HEK293 (cell line): ENCODE measurements at regions not wholly inside any gene's neighbourhood (a gene's known extent, or its start where the extent isn't known, plus 50 kb on each side); places are given as distances from the start of the nearest gene placed in this dataset.

Source experiments
- ATF2 ChIP-seq: fragments of 450-650 bp; formaldehyde crosslinking; IDR thresholded peaks from 2 replicates; pipeline ENCODE4 v1.5.1; 2016; ENCODE audit warnings: missing biosample characterization, missing genetic modification characterization, low read depth
- CTCF ChIP-seq: fragments of 450-650 bp; formaldehyde crosslinking; IDR thresholded peaks from 2 replicates; pipeline ENCODE4 v1.5.1; 2016; ENCODE audit warnings: missing biosample characterization, missing genetic modification characterization
- REST ChIP-seq: fragments of 450-650 bp; formaldehyde crosslinking; IDR thresholded peaks from 2 replicates; pipeline ENCODE4 v1.5.1; 2016; ENCODE audit warnings: missing biosample characterization, missing genetic modification characterization
- ZFP3 ChIP-seq: fragments of 450-650 bp; formaldehyde crosslinking; IDR thresholded peaks from 2 replicates; pipeline ENCODE4 v1.5.1; 2016; ENCODE audit warnings: low read depth, missing biosample characterization, missing genetic modification characterization
- ZNF133 ChIP-seq: fragments of 450-650 bp; formaldehyde crosslinking; IDR thresholded peaks from 2 replicates; pipeline ENCODE4 v1.5.1; 2016; ENCODE audit warnings: missing biosample characterization, missing genetic modification characterization
- ZNF747 ChIP-seq: fragments of 450-650 bp; formaldehyde crosslinking; IDR thresholded peaks from 2 replicates; pipeline ENCODE4 v1.5.1; 2016; ENCODE audit warnings: missing biosample characterization, missing genetic modification characterization

- TF ChIP-seq ZNF747 (tag by site-specific recombination) (no peak), REST (tag by site-specific recombination) (no peak), CTCF (tag by site-specific recombination) (no peak), ZFP3 (tag by site-specific recombination) (no peak), ZNF133 (tag by site-specific recombination) (no peak), ATF2 (tag by site-specific recombination) (no peak)
Measured at GRCh38 chr19:30916238-30916637, 433.0 kb downstream of the TSHZ3 start.
